Stimulated activated CD4-positive, alpha-beta T cell treated with anti-CD3 and anti-CD28 coated beads, Interleukin-2, amount 100 ng/mL, for 4 hours (primary cell): ENCODE measurements at regions not wholly inside any gene's neighbourhood (a gene's known extent, or its start where the extent isn't known, plus 50 kb on each side); places are given as distances from the start of the nearest gene placed in this dataset.
"Not testable (repeated sequence)": the region's sequence is repeated elsewhere in the genome, so short reads cannot be mapped to it uniquely, and the experiment has no call there.

ENCODE experiments used
- DNase-seq: peaks from one replicate; pipeline ENCODE4 v3.0.0-alpha.2; 2020; ENCODE audit warnings: low read depth

DNA sequence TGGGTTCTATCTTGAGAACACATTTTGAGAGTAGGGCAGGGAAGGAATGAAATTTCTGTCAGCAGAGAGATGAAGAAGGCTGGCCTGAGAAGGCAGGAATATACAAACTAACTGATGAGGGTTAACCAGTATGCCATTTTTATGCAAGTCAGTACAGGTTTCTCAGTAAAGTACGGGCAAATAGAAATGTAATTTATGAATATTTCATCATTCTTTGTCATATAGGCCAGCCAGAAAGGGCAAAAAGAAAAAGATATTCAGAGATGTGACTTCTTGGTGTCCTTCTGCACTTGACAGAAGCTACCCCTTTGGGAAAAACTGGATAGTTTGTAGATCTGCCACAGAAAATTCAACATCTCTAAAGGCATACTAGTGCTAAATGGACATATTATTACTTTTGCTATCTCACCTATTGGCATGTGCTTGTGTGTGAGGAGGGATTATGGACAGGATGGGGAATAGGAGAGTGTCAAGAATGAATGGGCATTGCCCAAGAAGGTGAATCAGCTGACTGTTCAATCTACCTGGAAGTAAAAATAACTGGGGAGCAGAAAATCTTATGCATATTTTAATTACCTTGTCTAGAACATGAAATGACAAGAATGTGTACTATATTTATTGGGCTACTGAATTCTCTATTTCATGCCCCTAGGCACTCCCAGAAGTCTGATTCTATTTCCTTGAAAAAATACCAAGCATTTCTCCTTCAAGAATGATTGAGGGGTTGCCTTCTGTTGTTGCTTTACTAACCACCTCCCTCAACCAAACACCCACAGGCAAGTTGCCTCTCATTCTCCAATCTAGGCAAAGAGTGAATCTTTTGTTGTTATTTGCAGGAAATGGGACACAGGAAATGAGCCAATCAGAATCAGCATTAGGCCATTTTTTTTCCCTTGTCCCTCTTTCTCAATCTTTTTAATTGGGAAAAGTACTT is 175.1 kb upstream of the SLC38A2 start:
- DNase-seq, result no peak

DNA sequence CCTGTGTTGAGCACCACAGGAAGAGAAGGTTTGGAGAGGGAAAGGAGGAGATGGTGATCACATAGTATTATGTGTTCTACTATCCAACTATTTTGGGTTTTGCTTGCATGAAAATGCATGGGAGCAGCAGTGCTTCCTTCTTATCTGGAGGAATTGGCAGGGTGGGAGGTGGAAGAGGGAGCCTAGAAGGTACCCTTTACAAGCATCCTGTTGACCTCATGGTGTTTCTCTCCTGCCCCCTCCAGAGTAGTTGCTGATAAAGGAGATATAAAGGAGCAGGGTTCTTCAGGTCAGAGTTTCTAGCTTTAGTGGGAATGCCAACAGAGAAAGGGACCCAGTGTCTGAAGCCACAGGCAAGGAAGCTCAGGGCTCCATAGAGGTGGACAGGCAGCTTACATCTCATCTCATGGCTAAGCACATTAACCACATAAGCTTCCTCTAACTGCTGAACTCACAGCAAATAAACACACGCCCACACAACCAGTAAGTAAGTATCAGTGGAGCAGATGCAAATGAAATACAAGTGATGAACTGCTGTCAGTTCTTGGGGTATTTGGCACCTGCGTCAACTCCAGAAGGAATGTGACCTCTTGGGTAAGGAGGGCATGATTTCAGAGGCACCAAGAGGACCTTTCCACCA is 174.2 kb upstream of the SLC38A2 start:
- peak; percentile 8 for DNase-seq

DNA sequence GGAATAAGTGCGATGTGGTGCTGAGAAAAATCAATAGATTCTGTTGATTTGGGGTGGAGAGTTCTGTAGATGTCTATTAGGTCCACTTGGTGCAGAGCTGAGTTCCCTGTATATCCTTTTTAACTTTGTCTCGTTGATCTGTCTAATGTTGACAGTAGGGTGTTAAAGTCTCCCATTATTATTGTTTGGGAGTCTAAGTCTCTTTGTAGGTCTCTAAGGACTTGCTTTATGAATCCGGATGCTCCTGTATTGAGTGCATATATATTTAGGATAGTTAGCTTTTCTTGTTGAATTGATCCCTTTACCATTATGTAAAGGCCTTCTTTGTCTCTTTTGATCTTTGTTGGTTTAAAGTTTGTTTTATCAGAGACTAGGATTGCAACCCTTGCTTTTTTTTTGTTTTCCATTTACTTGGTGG is 170.8 kb upstream of the SLC38A2 start:
- DNase-seq, result not testable (repeated sequence)

- DNase-seq, result no peak
These were observed 166.4 kb upstream of the SLC38A2 start for GRCh38 chr12:46538976-46539375.

DNA sequence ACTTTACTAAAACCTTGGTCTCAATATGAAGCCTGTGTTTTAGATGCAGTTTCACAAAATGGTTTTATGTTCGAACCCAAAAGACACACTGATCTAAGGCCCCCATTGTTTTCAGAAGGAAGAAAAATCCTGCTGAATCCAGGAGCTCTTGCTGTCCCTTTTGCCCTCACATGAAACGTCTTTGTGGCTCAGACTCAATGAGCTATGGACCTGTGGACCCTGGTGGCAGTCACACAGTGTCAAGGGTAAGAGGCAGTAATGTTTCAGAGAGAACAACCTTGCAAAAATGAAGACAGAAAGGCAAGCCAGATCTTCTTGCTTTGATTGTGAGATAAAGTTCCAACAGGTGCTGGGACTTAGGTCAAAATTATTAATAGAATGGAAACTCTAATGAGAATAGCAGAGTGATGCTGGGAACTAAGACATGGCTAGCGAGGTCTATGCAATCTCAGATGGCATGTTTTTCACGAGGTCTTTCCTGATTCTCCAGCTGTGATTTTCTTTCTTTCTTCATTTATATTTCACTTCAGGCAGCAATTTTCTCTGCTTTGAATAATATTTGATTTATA is 164.9 kb upstream of the SLC38A2 start:
- DNase-seq, result no peak

GRCh38 chr12:46536316-46536715 is 163.7 kb upstream of the SLC38A2 start:
- not testable (repeated sequence) for DNase-seq

DNA sequence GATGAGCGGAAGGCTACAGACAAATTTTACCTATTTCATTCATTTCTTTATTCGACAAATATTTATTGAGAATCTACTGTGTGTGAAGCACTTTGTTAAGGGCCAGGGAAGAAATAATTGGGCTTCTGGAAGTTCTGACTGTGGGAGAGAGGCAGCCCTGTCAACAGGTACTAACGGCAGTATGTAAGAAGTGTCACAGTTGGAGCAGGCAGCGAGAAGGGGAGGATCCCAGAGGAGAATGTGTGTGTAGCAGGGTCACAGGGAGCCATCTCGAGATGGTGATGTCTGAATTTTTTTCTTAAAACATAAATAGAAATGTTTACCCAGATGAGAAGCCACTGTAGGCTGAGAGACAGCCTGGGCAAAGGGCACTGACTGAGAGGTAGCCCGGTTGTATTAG is 163.3 kb upstream of the SLC38A2 start:
- DNase-seq, result no peak

- DNase-seq, result no peak
These were observed 162.8 kb upstream of the SLC38A2 start for GRCh38 chr12:46535376-46535775.

DNA sequence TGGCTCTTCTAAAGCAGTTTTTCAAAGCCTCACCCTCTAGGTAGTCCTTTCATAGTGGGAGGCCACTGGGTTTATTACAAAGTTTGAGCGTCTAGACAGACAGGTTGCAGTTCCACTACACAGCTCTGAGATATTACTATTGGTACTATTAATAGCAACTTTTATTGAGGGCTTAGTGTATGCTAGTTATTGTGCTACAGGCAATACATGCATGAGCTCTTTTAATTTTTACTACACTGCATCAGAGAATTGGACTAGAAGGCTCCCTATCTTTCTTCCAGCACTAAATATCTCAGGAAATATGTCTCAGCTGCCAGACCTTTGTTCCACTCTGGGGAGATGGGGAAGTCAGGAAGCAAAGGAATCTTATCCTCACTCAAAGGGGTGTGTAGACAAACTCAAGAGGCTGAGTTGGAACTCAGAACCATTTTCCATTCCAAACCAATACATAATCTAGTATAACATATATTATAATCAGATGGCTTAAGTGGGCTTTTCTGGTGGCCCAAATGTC is 161.8 kb upstream of the SLC38A2 start:
- no peak for DNase-seq

DNA sequence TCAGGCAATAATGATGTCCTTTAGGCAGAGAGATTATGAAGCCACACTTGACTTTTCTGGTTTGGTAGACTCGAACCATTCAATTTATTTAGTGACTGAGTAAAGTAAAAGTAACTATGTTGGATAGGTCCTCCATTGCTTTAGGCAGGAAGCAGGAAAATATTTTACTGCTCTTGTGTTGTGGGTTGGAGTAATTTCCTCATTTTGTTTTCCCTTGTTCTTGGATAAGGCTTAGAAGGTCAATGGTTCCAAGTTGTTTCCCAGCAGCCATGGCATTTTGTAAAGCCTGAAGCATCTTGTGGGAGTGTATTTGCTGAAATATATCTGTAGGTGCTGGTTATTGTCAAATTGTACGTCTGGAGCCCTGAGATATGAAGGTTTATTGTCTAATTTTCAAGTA is 161.2 kb upstream of the SLC38A2 start:
- DNase-seq, result no peak

GRCh38 chr12:46531804-46532203 is 159.2 kb upstream of the SLC38A2 start:
- no peak for DNase-seq

DNA sequence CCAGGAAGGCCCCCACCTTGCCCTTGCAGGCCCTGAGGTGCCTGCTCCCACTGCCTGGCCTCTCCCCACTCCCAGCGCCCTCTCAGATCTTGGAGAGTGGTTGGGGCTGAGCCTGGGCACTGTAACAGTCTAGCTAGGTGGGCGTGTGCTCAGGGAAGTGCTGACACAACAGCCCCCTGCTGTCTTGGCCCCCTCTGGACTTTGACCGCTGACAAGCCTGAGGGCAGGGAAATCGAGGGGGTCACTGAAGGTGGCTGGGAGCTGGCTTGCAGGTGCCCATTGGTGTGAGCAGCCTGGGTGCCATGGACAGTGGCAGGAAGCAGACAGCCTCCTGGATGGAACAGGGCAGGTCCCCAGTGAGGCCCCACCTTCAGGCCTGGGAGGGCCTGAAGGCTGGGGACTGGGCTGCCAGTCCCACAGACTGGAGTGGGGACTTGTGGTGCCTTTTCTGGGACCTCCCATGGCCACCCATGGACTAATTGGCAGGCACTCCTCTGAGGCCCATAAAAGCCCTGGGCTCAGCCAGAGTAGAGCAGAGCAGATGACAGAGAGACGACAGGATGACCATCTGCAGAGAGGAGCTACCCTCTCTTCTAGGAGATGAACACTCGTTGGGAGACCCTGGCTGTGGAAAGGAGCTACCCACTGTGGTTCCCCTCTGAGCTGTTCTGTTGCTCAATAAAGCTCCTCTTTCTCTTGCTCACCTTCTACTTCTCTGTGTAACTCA is 158.6 kb upstream of the SLC38A2 start:
- no peak for DNase-seq

- DNase-seq, result no peak
These were observed 157.9 kb upstream of the SLC38A2 start for GRCh38 chr12:46530373-46531056.

DNA sequence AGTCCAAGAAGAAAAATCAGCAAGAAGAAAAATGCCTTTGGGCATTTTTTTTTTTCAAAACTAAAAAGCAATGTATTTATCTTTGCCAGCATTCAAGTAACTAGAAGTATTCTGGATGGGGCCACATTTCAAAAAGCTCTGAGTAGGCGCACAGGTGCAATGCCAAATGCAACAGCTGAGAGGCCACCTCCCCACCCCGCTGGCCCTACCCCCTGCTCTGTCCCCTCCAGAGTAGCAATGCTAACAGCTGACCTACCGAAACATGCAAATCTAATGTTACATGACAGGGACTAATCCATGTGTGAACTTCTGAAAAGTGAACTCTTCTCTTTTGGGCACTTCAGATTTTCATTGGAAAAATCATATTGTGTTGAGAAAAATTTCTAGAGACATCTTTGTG is 153.7 kb upstream of the SLC38A2 start:
- DNase-seq, result no peak

DNA sequence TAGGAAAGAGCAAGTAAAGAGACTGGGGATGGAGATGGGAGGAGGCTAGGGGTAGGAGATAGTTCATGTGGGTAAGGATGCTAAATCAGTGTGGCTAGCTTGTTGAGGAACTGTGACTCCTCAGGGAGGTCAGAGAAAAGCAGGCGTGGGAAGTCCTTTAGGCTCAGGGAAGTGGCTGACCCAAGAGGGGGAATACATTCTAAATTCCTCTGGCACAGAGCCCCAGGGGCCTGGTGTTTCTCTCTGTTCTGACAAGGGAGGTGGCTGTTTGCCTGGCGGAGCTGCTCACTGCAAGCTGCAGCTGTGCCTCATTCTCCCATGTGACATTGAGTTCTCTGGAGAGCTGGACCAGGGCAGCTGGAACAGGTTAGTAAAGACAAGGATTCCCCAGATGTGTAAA is 152.2 kb upstream of the SLC38A2 start:
- no peak for DNase-seq

DNA sequence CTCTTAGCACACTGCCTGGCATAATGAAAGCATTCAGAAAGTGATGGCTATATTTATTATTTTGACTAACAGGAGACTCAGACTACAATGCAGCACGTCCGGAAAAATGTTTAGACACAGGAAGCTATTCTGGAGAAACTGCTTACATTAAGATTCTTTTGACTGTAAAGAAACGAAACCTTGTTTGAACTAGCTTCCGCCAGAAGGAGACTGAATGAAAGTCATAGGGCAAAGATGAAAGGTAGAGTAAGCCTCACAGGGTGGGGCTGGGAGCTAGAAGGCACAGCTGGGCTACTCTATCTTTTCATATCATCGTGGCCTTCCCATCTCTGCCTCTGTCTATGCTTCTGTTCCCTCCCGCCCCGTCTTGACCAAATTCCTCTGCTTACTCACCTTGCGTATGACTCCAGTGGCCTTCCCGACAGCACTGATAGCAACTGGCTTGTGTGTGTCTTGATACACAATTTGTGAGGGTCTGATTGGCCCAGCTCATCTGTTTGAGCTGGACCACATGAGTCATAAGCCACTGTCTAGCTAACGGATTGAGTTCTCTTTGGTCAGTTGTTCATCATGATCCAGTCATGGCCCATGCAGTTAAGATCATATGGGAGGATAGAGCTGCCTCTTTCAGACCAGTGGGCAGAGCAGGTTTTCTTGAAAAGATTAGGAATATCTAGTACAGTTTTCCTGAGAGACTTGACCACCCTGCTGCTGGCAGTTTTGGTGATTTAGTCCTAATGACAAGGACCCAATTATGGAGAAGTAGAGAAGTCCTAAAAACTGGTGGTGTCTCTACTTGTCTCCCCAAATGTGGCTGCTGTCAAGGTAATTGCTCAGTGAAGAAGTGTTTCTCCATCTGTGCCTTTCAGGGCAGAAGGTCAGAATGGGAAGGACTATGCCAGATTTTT is 151.5 kb upstream of the SLC38A2 start:
- peak; percentile 27 for DNase-seq

DNA sequence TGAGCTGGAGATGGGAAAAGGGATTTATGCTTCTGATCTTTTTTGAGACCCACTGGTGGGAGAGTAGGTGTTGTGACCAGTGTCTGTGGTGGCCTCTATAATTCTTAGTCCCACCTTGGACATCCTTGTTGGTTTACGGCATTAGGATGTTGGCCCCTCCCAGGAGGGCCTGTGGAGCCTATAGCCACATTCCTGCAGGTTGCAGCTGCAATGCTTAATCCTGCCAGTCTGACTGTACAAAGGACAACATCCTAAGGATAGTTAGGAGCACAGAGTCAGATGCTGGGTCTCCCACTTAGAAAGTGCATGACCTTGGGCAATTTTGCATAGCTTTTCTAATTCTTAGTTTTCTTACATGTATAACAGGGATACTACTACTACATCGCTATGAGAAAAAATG is 150.9 kb upstream of the SLC38A2 start:
- no peak for DNase-seq

GRCh38 chr12:46522071-46522470 is 149.5 kb upstream of the SLC38A2 start:
- no peak for DNase-seq

DNA sequence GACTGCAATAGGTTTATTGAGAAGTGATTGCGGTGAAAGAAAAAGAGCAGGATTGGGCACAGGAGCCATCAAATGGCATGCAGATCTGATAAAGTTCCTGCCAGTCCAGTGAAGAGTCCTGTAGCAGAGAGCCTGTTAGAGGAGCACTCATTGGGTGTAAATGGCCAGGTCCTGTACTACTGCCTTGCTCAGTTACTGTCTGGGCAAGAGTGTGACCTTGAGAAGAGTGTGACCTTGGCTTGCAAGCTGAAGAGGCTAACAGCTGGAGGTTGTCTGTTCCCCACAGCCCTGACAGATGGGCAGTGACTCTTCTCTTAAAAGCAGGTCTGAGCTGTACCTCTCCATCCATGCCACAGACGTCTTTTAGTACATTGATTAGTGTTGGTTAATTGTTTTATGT is 148.6 kb upstream of the SLC38A2 start:
- no peak for DNase-seq

- no peak for DNase-seq
These were observed 146.8 kb upstream of the SLC38A2 start for GRCh38 chr12:46519407-46519806.

DNA sequence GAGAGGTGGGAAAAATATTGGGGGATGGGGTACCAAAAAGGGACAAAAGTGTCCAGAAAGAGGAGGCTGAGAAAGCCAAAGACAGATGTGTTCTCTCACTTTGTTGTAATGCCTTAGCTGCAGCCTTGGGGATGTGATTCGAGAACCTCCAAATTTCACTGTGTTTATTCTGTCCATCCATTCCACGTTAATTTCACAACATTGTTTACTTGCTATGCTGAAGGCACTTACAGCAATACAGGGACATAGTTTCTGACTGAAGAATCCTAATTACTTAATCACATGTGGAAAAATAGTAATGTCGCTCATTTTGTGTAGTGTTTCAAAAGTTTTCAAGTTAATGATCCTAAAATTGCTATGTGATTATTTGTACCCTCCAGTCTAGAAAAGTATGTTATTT is 146.2 kb upstream of the SLC38A2 start:
- DNase-seq, result no peak
